Body of pancreas (tissue), 4 donors: ENCODE measurements at regions not wholly inside any gene's neighbourhood (a gene's known extent, or its start where the extent isn't known, plus 50 kb on each side); places are given as distances from the start of the nearest gene placed in this dataset.

Source experiments
- ATAC-seq: fragments of 150-250 bp; one replicate; pipeline ENCODE4 v1.9.1; 2016
- DNase-seq, 4 donors: peaks; one replicate each; pipeline ENCODE4 v3.0.0-alpha.2; 2019
- H3K27ac ChIP-seq, 4 donors: fragments of 200-600 bp; sonication (generic); 1 replicate in 3 of 4; 2 replicates in 1 of 4; pipeline versions ENCODE4 v1.5.1 to v1.6.1; 2016 to 2019; ENCODE audit warnings: mild to moderate bottlenecking in 1 of 4, mixed read lengths in 1 of 4, moderate library complexity in 1 of 4
- H3K27me3 ChIP-seq, 2 donors: fragments of 200-600 bp; sonication (generic); one replicate each; pipeline ENCODE4 v1.6.0; 2016; ENCODE audit warnings: mild to moderate bottlenecking in 1 of 2
- H3K36me3 ChIP-seq, 2 donors: fragments of 200-600 bp; sonication (generic); replicated peaks in 1 of 2; 2 replicates each; pipeline ENCODE4 v1.5.1; 2016; ENCODE audit warnings: low read depth in 2 of 2; ENCODE audit not compliant: insufficient read depth in 1 of 2
- H3K4me1 ChIP-seq: fragments of 200-600 bp; sonication (generic); one replicate; pipeline ENCODE4 v1.6.0; 2016
- H3K4me3 ChIP-seq, 2 donors: fragments of 200-600 bp; sonication (generic); 1 replicate in 1 of 2; 2 replicates in 1 of 2; pipeline ENCODE4 v1.5.1; 2016 to 2019
- H3K9me3 ChIP-seq, 3 donors: fragments of 200-600 bp; sonication (generic); 1 replicate in 2 of 3; 2 replicates in 1 of 3; pipeline ENCODE4 v1.5.1; 2016
- POLR2A ChIP-seq, 3 donors: fragments of 450-650 bp; IDR thresholded peaks; one replicate each; pipeline ENCODE4 v1.6.1; 2016; ENCODE audit warnings: antibody characterized with exemption in 3 of 3, mild to moderate bottlenecking in 2 of 3
- WGBS, 2 donors: methylation state at CpG; one replicate each; pipeline ENCODE4 v1.1.5; 2017; 5-methylcytosine and 5-hydroxymethylcytosine counted together
- intact Hi-C: fragments of 100-400 bp; cut with DNase I; formaldehyde crosslinking; loops from one replicate; pipeline ENCODE4 v1.15.1; 2023
- TF ChIP-seq, protein P1 (sequence below), 7 experiments: fragments of 450-650 bp in 4 of 7; fragments of 200-600 bp in 3 of 7; sonication (generic) in 3 of 7; IDR thresholded peaks; one replicate each; pipeline ENCODE4 v1.5.1; 2016 to 2019; ENCODE audit warnings: antibody characterized with exemption in 7 of 7

DNA sequence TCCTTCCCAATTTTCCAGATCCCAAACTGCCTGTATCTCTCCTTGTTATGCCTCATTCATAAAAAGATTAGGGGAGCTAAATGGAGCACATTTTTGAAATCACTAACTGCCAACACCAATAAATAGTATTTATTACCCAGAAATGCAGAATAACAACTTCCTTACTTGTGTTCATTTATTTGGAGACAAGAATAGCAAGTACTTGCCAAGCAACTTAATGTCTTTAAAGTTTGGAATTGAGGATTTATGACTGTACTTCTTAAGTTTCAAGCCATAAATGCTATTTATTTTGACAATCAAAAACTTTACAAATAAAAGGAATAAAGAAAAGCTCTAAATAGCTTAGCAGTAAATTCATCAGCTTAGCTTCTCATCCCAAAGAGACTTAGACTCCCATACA, 626.1 kb upstream of the NOVA1 start:
- Histone ChIP-seq H3K4me1 (no peaks in the 10 kb centered on the region), H3K4me3 (no peak overlapping the region), H3K9me3 (no peaks in the 10 kb centered on the region), H3K27ac (no peak overlapping the region), H3K27me3 (no peaks in the 10 kb centered on the region), H3K36me3 (no peaks in the 10 kb centered on the region)
- no peak for DNase-seq
- intact Hi-C loops: no loop called here
- TF ChIP-seq POLR2A (IDR thresholded peaks at IDR 0.05): no peak
- TF ChIP-seq, protein P1, sequence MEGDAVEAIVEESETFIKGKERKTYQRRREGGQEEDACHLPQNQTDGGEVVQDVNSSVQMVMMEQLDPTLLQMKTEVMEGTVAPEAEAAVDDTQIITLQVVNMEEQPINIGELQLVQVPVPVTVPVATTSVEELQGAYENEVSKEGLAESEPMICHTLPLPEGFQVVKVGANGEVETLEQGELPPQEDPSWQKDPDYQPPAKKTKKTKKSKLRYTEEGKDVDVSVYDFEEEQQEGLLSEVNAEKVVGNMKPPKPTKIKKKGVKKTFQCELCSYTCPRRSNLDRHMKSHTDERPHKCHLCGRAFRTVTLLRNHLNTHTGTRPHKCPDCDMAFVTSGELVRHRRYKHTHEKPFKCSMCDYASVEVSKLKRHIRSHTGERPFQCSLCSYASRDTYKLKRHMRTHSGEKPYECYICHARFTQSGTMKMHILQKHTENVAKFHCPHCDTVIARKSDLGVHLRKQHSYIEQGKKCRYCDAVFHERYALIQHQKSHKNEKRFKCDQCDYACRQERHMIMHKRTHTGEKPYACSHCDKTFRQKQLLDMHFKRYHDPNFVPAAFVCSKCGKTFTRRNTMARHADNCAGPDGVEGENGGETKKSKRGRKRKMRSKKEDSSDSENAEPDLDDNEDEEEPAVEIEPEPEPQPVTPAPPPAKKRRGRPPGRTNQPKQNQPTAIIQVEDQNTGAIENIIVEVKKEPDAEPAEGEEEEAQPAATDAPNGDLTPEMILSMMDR (IDR thresholded peaks at IDR 0.05): no peak
- ATAC-seq: no peak

DNA sequence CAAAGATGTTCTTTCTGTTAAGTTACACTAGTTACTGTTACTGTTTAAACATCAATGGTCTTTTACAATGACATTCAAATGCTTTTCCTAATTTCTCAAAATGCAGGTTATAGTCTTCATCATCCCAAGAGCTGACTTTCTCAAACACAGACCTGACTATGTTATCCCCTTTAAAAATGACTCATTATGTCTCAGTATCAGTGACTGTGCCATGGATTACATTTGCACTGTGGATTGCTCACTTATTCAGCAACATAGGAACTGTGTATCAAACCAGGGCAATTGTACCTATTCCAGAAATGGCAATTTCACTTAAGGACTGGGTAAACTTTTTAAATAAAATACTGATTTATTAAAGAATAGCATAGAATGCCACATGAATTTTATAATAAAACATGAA, 630.2 kb upstream of the NOVA1 start:
- Histone ChIP-seq H3K9me3 (no peaks in the 10 kb centered on the region), H3K4me1 (no peaks in the 10 kb centered on the region), H3K27me3 (no peaks in the 10 kb centered on the region), H3K4me3 (no peak overlapping the region), H3K27ac (no peak overlapping the region), H3K36me3 (no peaks in the 10 kb centered on the region)
- DNase-seq (no peak), ATAC-seq (no peak)
- no peak for TF ChIP-seq POLR2A (IDR thresholded peaks at IDR 0.05)
- TF ChIP-seq, protein P1 (IDR thresholded peaks at IDR 0.05): no peak
- intact Hi-C loops: no loop called here

DNA sequence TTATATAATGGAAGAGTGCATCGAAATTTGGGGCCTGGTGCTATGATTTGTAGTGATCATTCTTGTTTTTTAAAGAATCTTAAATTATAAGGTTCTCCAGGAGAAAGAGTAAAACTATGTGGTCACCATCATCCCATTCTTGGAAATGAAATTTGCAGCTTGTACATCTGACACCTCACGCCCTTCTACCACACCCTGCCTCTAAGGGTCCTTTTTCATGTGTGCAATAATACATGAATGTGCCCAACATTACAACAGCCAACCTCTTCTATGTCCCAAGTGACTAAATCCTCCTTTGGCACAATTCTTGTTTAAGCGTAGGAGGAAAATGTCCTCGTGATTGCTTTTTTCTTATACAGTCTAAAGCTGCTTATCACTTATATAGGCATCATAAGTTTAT, 636.5 kb upstream of the NOVA1 start:
- whole genome bisulfite sequencing, 2 donors: 55 to 68% methylated on average over 4 of the region's 4 CpGs
- no peak overlapping the region for H3K4me3 ChIP-seq

DNA sequence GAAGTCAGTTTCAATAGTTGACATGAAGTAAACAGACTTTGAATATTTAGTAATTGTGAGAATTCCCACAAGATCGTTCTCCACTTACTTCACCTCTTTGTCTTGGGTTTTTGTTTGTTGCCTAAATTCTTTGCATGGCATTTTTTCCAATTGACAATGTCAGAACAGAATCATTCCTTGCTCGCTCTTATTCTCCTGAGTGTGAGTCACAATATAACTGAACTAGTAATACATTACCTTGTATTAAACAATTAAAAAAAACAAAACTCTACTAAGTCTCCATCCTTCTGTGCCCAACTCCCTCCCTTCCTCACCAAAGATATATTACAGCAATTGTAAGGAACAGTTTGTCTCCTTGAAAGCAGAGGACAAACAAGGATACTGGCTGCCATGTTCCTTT, 638.8 kb upstream of the NOVA1 start:
- DNase-seq (no peak), ATAC-seq (no peak)
- Histone ChIP-seq H3K4me3 (no peak overlapping the region), H3K9me3 (no peaks in the 10 kb centered on the region), H3K27me3 (no peaks in the 10 kb centered on the region), H3K4me1 (no peaks in the 10 kb centered on the region), H3K36me3 (no peaks in the 10 kb centered on the region), H3K27ac (no peak overlapping the region)
- WGBS, 2 donors: 28 to 54% methylated on average over 2 of the region's 2 CpGs
- no peak for TF ChIP-seq POLR2A (IDR thresholded peaks at IDR 0.05)
- TF ChIP-seq, protein P1 (IDR thresholded peaks at IDR 0.05): no peak
- intact Hi-C loops: no loop called here

More for the DNA sequence above, 636.5 kb upstream of the NOVA1 start:
- ATAC-seq (no peak), DNase-seq (no peak)
- Histone ChIP-seq H3K9me3 (no peaks in the 10 kb centered on the region), H3K27ac (no peak overlapping the region), H3K36me3 (no peaks in the 10 kb centered on the region), H3K27me3 (no peaks in the 10 kb centered on the region), H3K4me1 (no peaks in the 10 kb centered on the region)
- intact Hi-C loops: no loop called here
- TF ChIP-seq POLR2A (IDR thresholded peaks at IDR 0.05): no peak
- TF ChIP-seq, protein P1 (IDR thresholded peaks at IDR 0.05): no peak

DNA sequence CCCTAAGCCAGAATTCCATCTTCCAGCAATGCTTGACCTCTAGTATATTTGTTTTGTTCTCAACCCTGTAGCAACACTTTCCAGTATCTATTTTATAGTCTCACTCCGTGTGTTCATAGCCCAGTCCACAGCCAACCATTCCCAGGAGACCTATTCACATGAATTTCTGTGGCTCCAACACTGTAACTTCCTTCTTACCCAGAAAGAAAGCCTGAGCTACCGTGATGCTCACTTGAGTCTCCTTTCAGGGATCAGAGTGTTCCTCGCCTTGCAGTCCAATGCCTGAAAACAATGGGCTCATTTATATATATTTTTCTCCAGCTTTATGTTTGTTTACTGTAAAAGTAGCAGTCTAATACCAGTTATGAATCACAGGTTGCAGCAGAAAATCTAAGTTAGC, 645.0 kb upstream of the NOVA1 start:
- Histone ChIP-seq H3K4me3 (no peak overlapping the region), H3K27me3 (no peaks in the 10 kb centered on the region), H3K9me3 (no peaks in the 10 kb centered on the region), H3K4me1 (no peaks in the 10 kb centered on the region), H3K36me3 (no peaks in the 10 kb centered on the region), H3K27ac (no peak overlapping the region)
- TF ChIP-seq, protein P1 (IDR thresholded peaks at IDR 0.05): no peak
- TF ChIP-seq POLR2A (IDR thresholded peaks at IDR 0.05): no peak
- 45 to 47% methylated on average over 3 of the region's 3 CpGs for WGBS, 2 donors
- ATAC-seq (no peak), DNase-seq (no peak)
- intact Hi-C loops: no loop called here
